NCI-H69 (cell line): ENCODE measurements at regions not wholly inside any gene's neighbourhood (a gene's known extent, or its start where the extent isn't known, plus 50 kb on each side); places are given as distances from the start of the nearest gene placed in this dataset.
A peak's percentile ranks its signal among the peaks of the same experiment; 100 is the strongest.
"Not testable (repeated sequence)": the region's sequence is repeated elsewhere in the genome, so short reads cannot be mapped to it uniquely, and the experiment has no call there.

Experiments used
- DNase-seq: peaks from one replicate; lab custom pipeline; 2025; lab: John Stamatoyannopoulos, UW

- peak; percentile 19 for DNase-seq
Measured at GRCh38 chr6:147909640-147910039, 401.1 kb downstream of the SAMD5 start.

DNA sequence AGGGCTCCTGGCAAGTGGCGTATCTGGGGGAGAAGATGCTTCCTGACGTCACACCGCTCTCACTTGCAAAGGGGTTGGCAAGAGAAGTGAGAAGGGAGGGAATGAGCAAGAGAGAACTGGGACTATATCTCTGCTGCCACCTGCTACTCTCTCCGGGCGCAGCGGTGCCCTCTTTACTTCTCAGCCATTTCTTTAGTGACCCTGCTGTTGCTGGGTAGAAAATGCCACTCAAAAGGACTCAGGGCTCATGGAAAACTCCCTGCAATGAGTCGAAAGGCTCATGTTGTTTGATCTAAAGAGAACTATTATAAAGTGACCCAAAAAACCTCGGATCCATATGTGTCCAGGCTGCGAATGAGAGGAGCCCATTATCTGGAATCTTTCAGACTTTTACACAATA, 401.8 kb downstream of the SAMD5 start:
- DNase-seq: no peak

DNA sequence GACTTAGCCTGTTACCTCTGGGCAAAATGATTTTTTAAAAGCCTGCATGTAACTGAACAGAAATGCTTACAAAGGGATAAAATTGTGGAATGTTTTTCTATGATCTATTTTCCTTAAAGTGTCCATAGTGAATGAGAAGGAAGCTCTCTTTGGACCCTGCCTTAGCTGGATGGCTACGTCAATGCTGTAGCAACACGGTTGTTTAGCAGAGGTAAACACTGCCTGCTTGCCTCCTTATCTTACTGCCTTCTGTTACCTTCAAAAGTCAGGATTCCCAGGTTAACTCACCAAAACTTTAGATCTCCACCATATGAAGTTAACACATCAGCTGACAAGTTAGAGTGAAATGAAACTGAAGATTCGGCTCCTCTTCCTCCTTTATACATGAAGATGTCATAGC, 402.6 kb downstream of the SAMD5 start:
- DNase-seq: no peak

- DNase-seq: no peak
Measured at GRCh38 chr6:147911686-147912085, 403.2 kb downstream of the SAMD5 start.

DNA sequence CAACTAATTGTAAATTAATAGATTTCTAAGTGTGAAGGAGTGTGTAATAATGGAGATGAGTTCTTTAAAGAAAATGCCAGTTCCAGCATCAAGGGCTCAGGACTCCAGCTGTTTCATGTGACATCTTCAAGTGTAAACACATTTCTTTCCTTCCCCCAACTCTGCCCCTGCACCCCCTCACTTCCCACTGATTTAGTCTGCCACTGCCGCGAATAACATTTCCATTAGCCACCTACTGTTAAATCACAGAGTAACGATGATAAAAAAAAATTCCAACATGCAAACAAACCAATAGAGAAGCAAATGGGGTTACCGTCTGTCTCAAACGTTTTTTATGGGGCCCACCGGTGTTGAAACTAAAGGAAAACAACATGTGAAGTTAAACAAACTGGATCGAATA, 414.3 kb downstream of the SAMD5 start:
- peak; percentile 49 for DNase-seq

- no peak for DNase-seq
Measured at GRCh38 chr6:147924598-147924997, 416.1 kb downstream of the SAMD5 start.

- DNase-seq: no peak
Measured at GRCh38 chr6:147925826-147926225, 416.8 kb upstream of the SASH1 start.

- no peak for DNase-seq
Measured at GRCh38 chr6:147930745-147931144, 411.9 kb upstream of the SASH1 start.

DNA sequence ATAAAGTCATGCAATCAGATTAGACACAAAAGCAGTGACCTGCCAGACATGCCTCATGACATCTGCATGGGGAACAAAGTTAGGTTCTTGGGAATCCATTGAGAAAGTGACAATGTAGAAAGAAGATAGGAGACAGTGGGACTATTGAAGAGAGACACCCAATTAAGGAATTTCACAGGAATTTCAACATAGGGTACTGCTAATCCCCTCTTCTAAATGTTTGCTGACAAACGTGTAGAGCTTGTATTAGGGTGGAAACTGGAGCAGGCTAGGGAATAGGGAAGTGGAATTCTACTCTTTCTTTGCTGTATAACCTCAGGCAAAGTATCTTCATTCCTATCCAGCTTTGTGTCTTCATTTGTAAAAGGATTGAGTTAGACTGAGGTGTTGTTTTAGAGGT, 409.4 kb upstream of the SASH1 start:
- no peak for DNase-seq

GRCh38 chr6:147935656-147936055, 407.0 kb upstream of the SASH1 start:
- no peak for DNase-seq

GRCh38 chr6:147936703-147937470, 405.8 kb upstream of the SASH1 start:
- no peak for DNase-seq

DNA sequence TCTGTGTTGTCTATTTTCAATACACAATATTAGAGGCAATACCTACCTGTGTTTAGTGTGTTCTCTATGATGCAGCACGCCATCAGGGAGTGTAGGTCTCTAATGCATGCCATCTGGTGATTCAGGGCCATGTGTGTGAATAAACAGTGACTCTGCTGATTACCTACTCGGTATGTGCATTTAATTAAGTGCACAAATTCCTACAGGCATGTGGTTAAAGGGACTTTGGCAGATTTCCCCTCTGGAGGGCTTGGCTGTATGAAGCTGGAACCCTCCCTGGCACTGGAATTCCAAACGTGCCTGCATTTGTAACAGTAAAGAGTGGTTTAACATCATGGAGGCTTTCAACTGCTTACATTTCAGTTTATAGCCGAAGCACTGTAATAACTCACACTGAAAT, 401.5 kb upstream of the SASH1 start:
- DNase-seq: peak; percentile 38

DNA sequence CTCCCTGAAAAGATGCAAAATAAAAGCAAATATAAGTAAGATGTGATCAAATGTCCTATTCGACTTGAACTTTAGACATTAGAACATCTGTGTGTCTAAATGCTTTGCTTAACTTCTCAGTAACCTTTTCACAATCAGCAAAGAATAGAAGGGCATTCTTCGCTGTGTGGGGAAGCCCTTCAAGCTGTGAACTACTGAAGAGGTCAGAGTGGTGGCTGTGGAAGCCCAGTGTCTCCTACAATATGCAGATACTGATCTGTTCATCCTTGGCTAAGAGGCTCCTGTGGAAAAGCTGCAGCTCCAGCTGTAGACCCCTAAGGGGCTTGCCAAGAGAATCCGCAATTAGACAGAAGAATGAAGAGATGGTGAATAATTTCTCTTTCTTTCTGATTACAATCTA, 400.3 kb upstream of the SASH1 start:
- no peak for DNase-seq

DNA sequence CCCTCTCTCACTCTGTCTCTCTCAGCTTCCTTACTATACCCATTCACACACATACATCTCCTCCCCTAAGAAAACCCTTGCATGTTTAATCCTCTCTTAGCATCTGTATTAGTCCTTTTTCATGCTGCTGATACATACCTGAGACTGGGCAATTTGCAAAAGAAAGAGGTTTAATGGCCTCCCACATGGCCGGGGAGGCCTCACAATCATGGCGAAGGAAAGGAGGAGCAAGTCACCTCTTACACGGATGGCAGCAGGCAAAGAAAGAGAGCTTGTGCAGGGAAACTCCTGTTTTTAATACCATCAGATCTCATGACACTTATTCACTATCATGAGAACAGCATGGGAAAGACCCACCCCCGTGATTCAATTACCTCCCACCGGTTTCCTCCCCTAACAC, 398.5 kb upstream of the SASH1 start:
- DNase-seq: no peak

GRCh38 chr6:147947521-147947920, 395.1 kb upstream of the SASH1 start:
- DNase-seq: no peak

GRCh38 chr6:147949981-147950622, 392.5 kb upstream of the SASH1 start:
- DNase-seq: no peak

DNA sequence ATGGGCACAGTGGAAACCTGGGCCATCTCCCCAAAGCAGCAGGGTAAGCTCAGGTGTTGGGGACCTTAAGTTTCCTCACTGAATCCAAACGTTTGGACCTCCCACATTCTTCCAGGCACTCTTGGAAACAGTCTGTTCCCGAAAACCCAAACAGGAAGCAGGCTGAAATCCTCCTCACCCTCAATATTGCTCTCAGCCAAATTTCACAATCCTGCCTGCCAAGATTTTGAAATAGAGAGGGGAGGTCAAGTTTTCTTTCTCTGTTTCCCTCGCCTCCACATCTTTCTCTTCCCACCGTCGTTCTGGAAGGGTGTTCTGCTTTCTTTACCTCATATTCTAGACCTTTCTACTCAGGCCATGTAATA, 392.0 kb upstream of the SASH1 start:
- DNase-seq: no peak

GRCh38 chr6:147951726-147952125, 390.9 kb upstream of the SASH1 start:
- no peak for DNase-seq

DNA sequence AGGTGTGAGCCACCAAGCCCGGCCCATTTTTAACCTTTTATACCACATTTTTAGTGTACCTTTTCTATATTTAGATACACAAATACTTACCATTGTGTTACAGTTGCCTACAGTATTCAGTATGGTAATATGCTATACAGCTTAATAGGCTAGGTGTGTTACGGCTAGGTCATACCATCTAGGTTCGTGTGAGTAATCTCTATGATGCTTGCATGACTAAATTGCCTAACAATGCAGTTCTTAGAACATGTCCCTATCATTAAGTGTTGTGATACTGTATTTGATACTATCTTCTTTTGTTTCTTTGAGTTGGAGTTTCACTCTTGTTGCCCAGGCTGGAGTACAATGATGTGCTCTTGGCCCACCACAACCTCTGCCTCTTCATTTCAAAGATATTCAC, 387.7 kb upstream of the SASH1 start:
- no peak for DNase-seq

DNA sequence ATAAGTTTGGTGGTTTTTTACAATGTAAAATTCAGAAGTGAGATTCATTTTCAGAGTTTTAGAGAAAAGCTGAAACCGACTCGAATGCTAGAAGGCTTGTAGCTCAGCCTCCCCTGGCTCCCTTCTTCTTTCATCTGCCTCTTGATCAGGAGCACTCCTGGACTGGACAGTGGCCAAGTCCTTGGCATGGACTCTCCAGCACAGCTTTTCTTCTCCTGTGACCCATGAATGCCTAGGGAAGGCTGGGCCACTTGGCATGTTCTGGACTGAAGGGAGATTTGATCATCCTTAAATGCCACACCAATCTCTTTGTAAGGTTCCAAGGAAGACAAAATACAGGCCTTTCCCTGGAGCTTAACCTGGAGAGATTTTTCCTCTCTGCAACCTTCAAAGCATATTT, 384.0 kb upstream of the SASH1 start:
- DNase-seq: peak; percentile 8

DNA sequence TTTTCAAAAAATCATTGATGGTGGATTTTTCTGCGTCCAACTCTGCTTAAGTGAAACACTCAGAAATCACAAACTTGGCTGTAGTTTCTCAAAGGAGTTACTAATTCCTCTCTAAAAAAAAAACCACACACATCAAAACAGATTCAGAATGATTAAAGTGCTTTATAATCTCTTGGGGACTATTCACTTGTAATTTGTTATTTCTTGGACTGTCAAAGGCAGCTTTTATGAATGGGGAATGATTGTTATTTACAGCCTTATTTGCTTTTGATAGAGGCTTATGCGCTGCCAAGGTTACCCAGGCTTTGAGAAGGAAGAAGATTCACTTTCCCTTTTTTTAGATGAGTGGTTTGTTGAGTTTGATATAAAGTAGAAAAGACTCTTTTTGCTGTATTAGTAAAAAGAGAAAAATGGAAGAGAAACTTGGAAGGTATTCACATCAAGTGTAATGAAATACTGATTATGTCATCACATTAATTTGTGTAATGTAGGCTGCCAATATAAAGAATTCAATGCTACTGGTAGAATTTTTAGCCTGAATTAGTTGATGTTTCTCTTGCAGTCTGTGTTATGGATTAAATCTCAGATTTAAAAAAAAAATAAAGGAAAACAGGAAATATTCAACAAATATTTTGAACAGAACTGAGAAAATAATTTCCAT, 381.0 kb upstream of the SASH1 start:
- DNase-seq: peak; percentile 48

- not testable (repeated sequence) for DNase-seq
Measured at GRCh38 chr6:147965448-147965847, 377.2 kb upstream of the SASH1 start.

- DNase-seq: peak; percentile 62
Measured at GRCh38 chr6:147970970-147971369, 371.7 kb upstream of the SASH1 start.
